ENCODE measurements at regions not wholly inside any gene's neighbourhood (a gene's known extent, or its start where the extent isn't known, plus 50 kb on each side); places are given as distances from the start of the nearest gene placed in this dataset.

DNA sequence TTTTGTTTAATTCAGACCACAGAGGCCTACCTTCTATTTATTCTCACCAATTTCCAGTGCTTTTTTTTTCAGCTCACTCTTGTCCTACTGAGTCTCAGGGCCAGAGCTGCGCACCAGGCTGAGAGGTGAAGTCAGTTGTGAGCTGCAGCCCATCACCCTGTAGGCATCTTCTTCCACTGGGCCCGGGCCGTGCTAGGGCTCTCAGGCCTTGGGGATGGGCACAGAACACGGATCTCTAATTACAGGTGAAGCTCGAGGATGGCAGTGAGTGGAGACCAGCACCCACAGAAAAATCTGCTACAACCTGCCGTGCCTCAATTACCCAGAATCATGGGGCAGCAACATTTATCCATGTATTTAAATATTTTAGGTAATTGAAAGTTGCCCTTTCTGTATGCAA is 82.1 kb downstream of the IRX5 start:
- TF ChIP-seq, protein P1, sequence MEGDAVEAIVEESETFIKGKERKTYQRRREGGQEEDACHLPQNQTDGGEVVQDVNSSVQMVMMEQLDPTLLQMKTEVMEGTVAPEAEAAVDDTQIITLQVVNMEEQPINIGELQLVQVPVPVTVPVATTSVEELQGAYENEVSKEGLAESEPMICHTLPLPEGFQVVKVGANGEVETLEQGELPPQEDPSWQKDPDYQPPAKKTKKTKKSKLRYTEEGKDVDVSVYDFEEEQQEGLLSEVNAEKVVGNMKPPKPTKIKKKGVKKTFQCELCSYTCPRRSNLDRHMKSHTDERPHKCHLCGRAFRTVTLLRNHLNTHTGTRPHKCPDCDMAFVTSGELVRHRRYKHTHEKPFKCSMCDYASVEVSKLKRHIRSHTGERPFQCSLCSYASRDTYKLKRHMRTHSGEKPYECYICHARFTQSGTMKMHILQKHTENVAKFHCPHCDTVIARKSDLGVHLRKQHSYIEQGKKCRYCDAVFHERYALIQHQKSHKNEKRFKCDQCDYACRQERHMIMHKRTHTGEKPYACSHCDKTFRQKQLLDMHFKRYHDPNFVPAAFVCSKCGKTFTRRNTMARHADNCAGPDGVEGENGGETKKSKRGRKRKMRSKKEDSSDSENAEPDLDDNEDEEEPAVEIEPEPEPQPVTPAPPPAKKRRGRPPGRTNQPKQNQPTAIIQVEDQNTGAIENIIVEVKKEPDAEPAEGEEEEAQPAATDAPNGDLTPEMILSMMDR (IDR thresholded peaks at IDR 0.05; ENCODE audit: insufficient read depth, low read depth, low read length), result no peak
- H3K4me3 ChIP-seq (ENCODE audit: low read depth, low read length), result no peak overlapping the region
- no peak for DNase-seq (ENCODE audit: low read depth)

DNA sequence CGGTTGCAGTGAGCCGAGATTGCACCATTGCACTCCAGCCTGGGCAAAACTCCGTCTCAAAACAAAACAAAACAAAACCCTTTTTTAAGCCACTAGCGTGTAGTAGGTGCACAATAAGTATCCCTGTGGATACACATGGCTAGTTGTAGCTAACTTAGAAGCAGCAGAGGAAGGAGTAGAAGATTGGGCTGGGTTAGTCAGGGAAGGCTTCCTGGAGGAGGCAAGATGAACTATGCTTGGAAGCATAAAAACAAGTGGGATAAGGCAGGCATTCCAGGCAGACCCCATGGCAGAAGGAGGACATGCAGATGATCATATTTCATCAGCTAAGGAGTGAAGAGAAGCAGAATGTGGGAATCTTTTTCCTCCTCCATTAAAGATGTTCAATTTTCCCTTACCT is 83.4 kb downstream of the IRX5 start:
- no peak overlapping the region for H3K4me3 ChIP-seq (ENCODE audit: low read depth, low read length)
- DNase-seq (ENCODE audit: low read depth), result no peak
- TF ChIP-seq, protein P1 (IDR thresholded peaks at IDR 0.05; ENCODE audit: insufficient read depth, low read depth, low read length), result no peak

DNA sequence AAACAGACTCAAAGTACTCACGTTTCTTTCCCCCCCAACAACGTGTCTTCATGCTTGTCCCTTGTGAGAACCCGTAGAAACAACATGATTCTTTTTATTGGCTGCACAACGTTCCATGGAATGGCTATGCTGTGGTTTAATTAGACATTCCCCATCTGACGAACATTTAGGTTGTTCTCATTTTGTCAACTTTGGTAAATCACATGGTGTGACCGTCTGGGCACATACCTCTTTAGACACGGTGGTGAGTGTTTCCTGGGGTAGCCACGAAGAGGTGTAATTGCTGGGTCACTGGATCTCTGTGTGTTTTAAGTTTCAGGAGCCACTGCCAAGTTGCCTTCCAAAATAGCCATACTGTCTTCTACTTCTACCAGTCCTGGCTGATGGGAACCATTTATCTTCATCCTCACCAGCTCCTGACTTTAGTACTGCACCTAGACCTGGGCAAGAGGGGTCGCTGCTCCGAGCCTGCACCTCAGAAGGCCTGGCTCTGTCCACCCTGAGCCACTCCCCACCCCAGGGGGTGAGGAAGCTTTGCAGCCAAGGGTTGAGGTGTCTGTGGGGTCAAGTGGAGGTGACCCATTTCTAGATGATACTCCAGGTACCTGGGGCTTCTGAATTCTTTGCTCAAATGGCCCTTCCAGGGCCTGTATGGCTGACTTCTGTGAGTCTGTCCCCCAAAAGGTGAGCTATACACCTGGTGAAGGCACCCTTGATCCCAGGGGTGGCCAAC is 84.7 kb downstream of the IRX5 start:
- TF ChIP-seq, protein P1 (IDR thresholded peaks at IDR 0.05; ENCODE audit: insufficient read depth, low read depth, low read length), result no peak
- no peak for DNase-seq (ENCODE audit: low read depth)

DNA sequence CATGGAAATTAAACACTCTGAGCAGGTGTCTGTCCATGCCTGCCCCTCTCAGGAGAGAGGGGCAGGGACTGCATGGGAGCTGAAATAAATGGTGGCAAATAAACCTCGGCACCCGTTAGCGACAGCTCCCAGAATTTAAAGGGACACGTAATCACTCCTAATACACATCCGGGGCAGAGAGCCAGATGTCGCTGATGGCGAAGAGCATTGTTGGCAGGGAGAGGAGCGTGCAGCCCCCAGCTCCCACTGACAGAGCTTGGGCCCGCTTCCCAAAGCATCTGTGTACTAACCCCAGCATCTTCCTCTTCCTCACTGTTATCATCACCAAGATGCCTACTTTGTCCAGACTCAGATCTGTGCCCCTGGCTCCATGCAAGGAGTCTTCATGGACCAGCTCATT is 85.8 kb downstream of the IRX5 start:
- no peak overlapping the region for H3K4me3 ChIP-seq (ENCODE audit: low read depth, low read length)
- TF ChIP-seq, protein P1 (IDR thresholded peaks at IDR 0.05; ENCODE audit: insufficient read depth, low read depth, low read length), result no peak
- no peak for DNase-seq (ENCODE audit: low read depth)

More for the DNA sequence above, 84.7 kb downstream of the IRX5 start:
- no peak overlapping the region for H3K4me3 ChIP-seq (ENCODE audit: low read depth, low read length)

DNA sequence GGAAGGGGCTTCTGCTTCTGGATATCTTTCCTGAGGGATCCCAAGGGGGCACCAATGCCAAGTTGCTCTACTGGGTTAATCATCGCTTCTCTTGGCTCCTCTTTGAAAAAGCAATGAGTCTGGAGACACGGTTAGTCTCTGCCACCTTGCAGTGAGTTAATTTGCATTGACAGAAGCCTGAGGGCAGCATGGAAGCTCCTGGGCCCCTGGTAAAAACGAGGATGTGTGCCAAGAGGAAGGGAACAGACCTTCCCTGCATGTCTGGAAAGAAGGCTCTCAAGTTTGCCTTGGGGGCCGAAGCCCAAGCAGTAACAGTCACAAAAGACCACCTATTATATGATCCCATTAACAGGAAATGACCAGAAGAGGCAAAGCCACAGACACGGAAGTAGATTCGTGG is 86.7 kb downstream of the IRX5 start:
- TF ChIP-seq, protein P1 (IDR thresholded peaks at IDR 0.05; ENCODE audit: insufficient read depth, low read depth, low read length), result no peak
- DNase-seq (ENCODE audit: low read depth), result no peak

GRCh38 chr16:55018881-55019280 is 88.2 kb downstream of the IRX5 start:
- H3K4me3 ChIP-seq (ENCODE audit: low read depth, low read length), result no peak overlapping the region
- DNase-seq (ENCODE audit: low read depth), result no peak
- TF ChIP-seq, protein P1 (IDR thresholded peaks at IDR 0.05; ENCODE audit: insufficient read depth, low read depth, low read length), result no peak

More for the DNA sequence above, 86.7 kb downstream of the IRX5 start:
- no peak overlapping the region for H3K4me3 ChIP-seq (ENCODE audit: low read depth, low read length)

Measured in fibroblast of villous mesenchyme (primary cell).